ENCODE measurements at regions not wholly inside any gene's neighbourhood (a gene's known extent, or its start where the extent isn't known, plus 50 kb on each side); places are given as distances from the start of the nearest gene placed in this dataset.

GRCh38 chr3:153349108-153349499, 187.1 kb downstream of the RAP2B start:
- DNase-seq (ENCODE audit: low spot score), result no peak
- no peaks in the 10 kb centered on the region for H3K36me3 ChIP-seq
- H2AFZ ChIP-seq (replicated peaks), result no peak overlapping the region
- no peak overlapping the region for H3K27ac ChIP-seq
- H3K79me2 ChIP-seq (ENCODE audit: low read depth), result no peaks in the 10 kb centered on the region
- Mint-ChIP-seq H3K36me3 (no peaks in the 10 kb centered on the region), H3K27me3 (ENCODE audit: insufficient read depth, low read depth) (no peaks in the 10 kb centered on the region), H3K27ac (peak overlapping the region; percentile 0), H3K4me3 (no peak overlapping the region), H3K9me3 (peaks cover 8% of the 10 kb centered on the region), H3K4me1 (peaks cover 3% of the 10 kb centered on the region)
- H3K9ac ChIP-seq, result no peak overlapping the region
- no peak overlapping the region for H3K4me2 ChIP-seq
- H4K20me1 ChIP-seq (ENCODE audit: low read depth), result no peaks in the 10 kb centered on the region
- no peak overlapping the region for H3K4me3 ChIP-seq
- no peaks in the 10 kb centered on the region for H3F3A ChIP-seq (ENCODE audit: low read depth)
- TF ChIP-seq CTCF (IDR thresholded peaks at IDR 0.05), result no peak
- TF ChIP-seq EZH2 (IDR thresholded peaks at IDR 0.05), result no peak
- TF ChIP-seq EZH2phosphoT487 (IDR thresholded peaks at IDR 0.05), result no peak
- H3K27me3 ChIP-seq, result no peaks in the 10 kb centered on the region
- no peaks in the 10 kb centered on the region for H3K4me1 ChIP-seq
- no peaks in the 10 kb centered on the region for H3K9me3 ChIP-seq (ENCODE audit: low read depth)

DNA sequence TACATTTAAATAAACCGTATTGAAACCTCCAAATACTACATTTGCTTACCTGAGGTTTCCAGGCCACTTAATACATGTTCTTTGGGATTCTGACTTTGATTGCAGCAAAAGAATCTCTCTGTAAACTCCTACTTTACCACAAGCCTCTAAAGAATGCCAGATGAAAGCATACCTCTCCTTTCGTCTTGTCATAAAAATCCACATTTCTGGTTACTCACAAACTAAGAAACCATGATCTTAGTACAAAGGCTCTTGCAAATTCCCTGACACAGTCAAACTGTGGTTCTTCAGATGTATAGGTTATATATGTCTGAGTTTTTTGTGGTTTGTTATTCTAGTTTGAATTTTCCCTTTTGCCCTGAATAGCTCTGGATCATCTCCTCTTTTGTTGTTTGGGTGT, 188.4 kb downstream of the RAP2B start:
- no peaks in the 10 kb centered on the region for H3K79me2 ChIP-seq (ENCODE audit: low read depth)
- Mint-ChIP-seq H3K27ac (no peak overlapping the region), H3K9me3 (peaks cover 8% of the 10 kb centered on the region), H3K27me3 (ENCODE audit: insufficient read depth, low read depth) (no peaks in the 10 kb centered on the region), H3K4me3 (no peak overlapping the region), H3K36me3 (no peaks in the 10 kb centered on the region), H3K4me1 (peaks cover 3% of the 10 kb centered on the region)
- no peak overlapping the region for H3K27ac ChIP-seq
- H3F3A ChIP-seq (ENCODE audit: low read depth), result no peaks in the 10 kb centered on the region
- DNase-seq (ENCODE audit: low spot score), result no peak
- H3K4me1 ChIP-seq, result no peaks in the 10 kb centered on the region
- no peaks in the 10 kb centered on the region for H4K20me1 ChIP-seq (ENCODE audit: low read depth)
- H3K9ac ChIP-seq, result no peak overlapping the region
- H3K4me3 ChIP-seq, result no peak overlapping the region
- H3K9me3 ChIP-seq (ENCODE audit: low read depth), result no peaks in the 10 kb centered on the region
- H3K27me3 ChIP-seq, result no peaks in the 10 kb centered on the region
- no peak overlapping the region for H2AFZ ChIP-seq (replicated peaks)
- TF ChIP-seq EZH2phosphoT487 (IDR thresholded peaks at IDR 0.05), result no peak
- H3K36me3 ChIP-seq, result no peaks in the 10 kb centered on the region
- no peak overlapping the region for H3K4me2 ChIP-seq

DNA sequence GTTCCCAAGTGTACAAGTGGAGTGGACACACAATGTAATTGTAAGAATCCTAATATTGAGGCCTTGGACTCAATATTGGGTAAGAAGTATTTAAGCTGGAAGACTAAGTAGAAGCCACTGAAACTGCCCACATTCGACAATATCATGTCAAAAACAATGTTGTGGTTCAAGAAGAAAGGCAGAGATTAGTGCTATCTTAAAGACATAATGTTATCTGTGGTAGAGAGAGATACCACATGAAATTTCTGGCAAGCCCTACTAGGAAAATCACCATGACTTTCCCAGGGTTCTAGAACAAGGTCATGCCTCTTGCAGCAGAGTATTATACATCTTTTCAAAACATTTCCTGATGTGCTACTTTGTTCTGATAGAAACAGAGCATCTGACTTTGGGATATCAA, 192.6 kb downstream of the RAP2B start:
- Histone ChIP-seq H3K79me2 (ENCODE audit: low read depth) (no peaks in the 10 kb centered on the region), H3K36me3 (no peaks in the 10 kb centered on the region), H2AFZ (replicated peaks) (no peak overlapping the region), H3K9me3 (ENCODE audit: low read depth) (no peaks in the 10 kb centered on the region), H3K4me2 (no peak overlapping the region), H3F3A (ENCODE audit: low read depth) (no peaks in the 10 kb centered on the region), H4K20me1 (ENCODE audit: low read depth) (no peaks in the 10 kb centered on the region), H3K9ac (no peak overlapping the region), H3K4me1 (no peaks in the 10 kb centered on the region), H3K27me3 (no peaks in the 10 kb centered on the region), H3K27ac (no peak overlapping the region), H3K4me3 (no peak overlapping the region)
- Mint-ChIP-seq H3K36me3 (no peaks in the 10 kb centered on the region), H3K4me3 (no peak overlapping the region), H3K27ac (no peak overlapping the region), H3K27me3 (ENCODE audit: insufficient read depth, low read depth) (no peaks in the 10 kb centered on the region), H3K4me1 (peaks cover 7% of the 10 kb centered on the region), H3K9me3 (no peaks in the 10 kb centered on the region)
- DNase-seq (ENCODE audit: low spot score), result no peak
- TF ChIP-seq EZH2 (IDR thresholded peaks at IDR 0.05) (no peak), EZH2phosphoT487 (IDR thresholded peaks at IDR 0.05) (no peak), CTCF (IDR thresholded peaks at IDR 0.05) (no peak)

- Histone ChIP-seq H2AFZ (replicated peaks) (no peak overlapping the region), H3F3A (ENCODE audit: low read depth) (no peaks in the 10 kb centered on the region), H4K20me1 (ENCODE audit: low read depth) (no peaks in the 10 kb centered on the region), H3K9me3 (ENCODE audit: low read depth) (no peaks in the 10 kb centered on the region), H3K4me2 (no peak overlapping the region), H3K79me2 (ENCODE audit: low read depth) (no peaks in the 10 kb centered on the region), H3K27me3 (no peaks in the 10 kb centered on the region), H3K4me1 (no peaks in the 10 kb centered on the region), H3K36me3 (no peaks in the 10 kb centered on the region), H3K27ac (no peak overlapping the region), H3K9ac (no peak overlapping the region), H3K4me3 (no peak overlapping the region)
- no peak for DNase-seq (ENCODE audit: low spot score)
- Mint-ChIP-seq H3K9me3 (no peaks in the 10 kb centered on the region), H3K36me3 (no peaks in the 10 kb centered on the region), H3K27me3 (ENCODE audit: insufficient read depth, low read depth) (no peaks in the 10 kb centered on the region), H3K4me1 (peaks cover 7% of the 10 kb centered on the region), H3K27ac (no peak overlapping the region), H3K4me3 (no peak overlapping the region)
- TF ChIP-seq EZH2phosphoT487 (IDR thresholded peaks at IDR 0.05) (no peak), EZH2 (IDR thresholded peaks at IDR 0.05) (no peak), CTCF (IDR thresholded peaks at IDR 0.05) (no peak)
Observed at GRCh38 chr3:153355559-153355958, 193.5 kb downstream of the RAP2B start.
